ENCODE measurements at regions not wholly inside any gene's neighbourhood (a gene's known extent, or its start where the extent isn't known, plus 50 kb on each side); places are given as distances from the start of the nearest gene placed in this dataset.

- 73% methylated on average over 2 of the region's 2 CpGs; no CpG with 5 or more reads in 1 of the 2 donors for WGBS, 2 donors (ENCODE audit: low coverage in 1 of 2)
- Histone ChIP-seq H3K4me1 (no peaks in the 10 kb centered on the region), H3K36me3 (no peaks in the 10 kb centered on the region), H3K4me3 (no peak overlapping the region), H3K9me3 (no peaks in the 10 kb centered on the region), H3K27ac (no peak overlapping the region), H3K27me3 (no peaks in the 10 kb centered on the region)
- no peak for DNase-seq
- in situ Hi-C loops (cut with MboI; ENCODE audit: low pct_ligation_motif_present in 1 of 4, low pct_unique_long_range_greater_than_20kb in 1 of 4, low sequenced_read_pairs in 3 of 4) (no loop called here), intact Hi-C loops (cut with DNase I; ENCODE audit: low total_unique reads) (no loop called here)
- TF ChIP-seq POLR2AphosphoS5 (IDR thresholded peaks at IDR 0.05) (no peak), EP300 (IDR thresholded peaks at IDR 0.05; ENCODE audit: low read depth) (no peak), POLR2A (IDR thresholded peaks at IDR 0.05) (no peak)
- TF ChIP-seq, protein P1, sequence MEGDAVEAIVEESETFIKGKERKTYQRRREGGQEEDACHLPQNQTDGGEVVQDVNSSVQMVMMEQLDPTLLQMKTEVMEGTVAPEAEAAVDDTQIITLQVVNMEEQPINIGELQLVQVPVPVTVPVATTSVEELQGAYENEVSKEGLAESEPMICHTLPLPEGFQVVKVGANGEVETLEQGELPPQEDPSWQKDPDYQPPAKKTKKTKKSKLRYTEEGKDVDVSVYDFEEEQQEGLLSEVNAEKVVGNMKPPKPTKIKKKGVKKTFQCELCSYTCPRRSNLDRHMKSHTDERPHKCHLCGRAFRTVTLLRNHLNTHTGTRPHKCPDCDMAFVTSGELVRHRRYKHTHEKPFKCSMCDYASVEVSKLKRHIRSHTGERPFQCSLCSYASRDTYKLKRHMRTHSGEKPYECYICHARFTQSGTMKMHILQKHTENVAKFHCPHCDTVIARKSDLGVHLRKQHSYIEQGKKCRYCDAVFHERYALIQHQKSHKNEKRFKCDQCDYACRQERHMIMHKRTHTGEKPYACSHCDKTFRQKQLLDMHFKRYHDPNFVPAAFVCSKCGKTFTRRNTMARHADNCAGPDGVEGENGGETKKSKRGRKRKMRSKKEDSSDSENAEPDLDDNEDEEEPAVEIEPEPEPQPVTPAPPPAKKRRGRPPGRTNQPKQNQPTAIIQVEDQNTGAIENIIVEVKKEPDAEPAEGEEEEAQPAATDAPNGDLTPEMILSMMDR (IDR thresholded peaks at IDR 0.05) = no peak
Observed at GRCh38 chrX:23118163-23118562, 118.4 kb downstream of the DDX53 start.

- TF ChIP-seq EP300 (IDR thresholded peaks at IDR 0.05; ENCODE audit: low read depth) = no peak
- TF ChIP-seq POLR2AphosphoS5 (IDR thresholded peaks at IDR 0.05) = no peak
- TF ChIP-seq, protein P1 (IDR thresholded peaks at IDR 0.05) = no peak
- TF ChIP-seq POLR2A (IDR thresholded peaks at IDR 0.05) = no peak
- DNase-seq = no peak
- Histone ChIP-seq H3K4me1 (no peaks in the 10 kb centered on the region), H3K36me3 (no peaks in the 10 kb centered on the region), H3K9me3 (no peaks in the 10 kb centered on the region), H3K27ac (no peak overlapping the region), H3K4me3 (no peak overlapping the region), H3K27me3 (no peaks in the 10 kb centered on the region)
- WGBS, 2 donors (ENCODE audit: low coverage in 1 of 2) = 76 to 87% methylated on average over 4 to 6 of the region's 6 CpGs
- in situ Hi-C loops (cut with MboI; ENCODE audit: low pct_ligation_motif_present in 1 of 4, low pct_unique_long_range_greater_than_20kb in 1 of 4, low sequenced_read_pairs in 3 of 4) = no loop called here
- intact Hi-C loops (cut with DNase I; ENCODE audit: low total_unique reads) = no loop called here
Observed at GRCh38 chrX:23118890-23119527, 119.2 kb downstream of the DDX53 start.

DNA sequence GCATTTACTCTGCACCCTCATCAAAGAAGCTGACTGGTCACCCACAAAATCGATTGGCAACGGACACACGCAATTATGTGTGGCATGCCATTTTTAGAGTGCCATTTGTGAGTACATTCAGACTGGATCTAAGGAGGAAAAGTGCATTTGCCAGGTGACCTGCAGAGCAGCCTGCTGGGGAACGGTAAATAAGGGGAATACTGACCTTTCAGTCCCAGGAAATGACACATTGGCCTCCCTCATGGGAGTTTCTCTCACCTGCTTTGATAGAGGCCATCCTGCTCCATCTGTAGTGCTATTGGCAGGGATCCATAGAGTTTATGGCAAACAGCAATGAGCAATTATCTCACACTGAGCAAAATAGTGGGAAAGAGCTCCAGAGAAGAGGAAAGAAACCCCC, 127.8 kb downstream of the DDX53 start:
- H3K36me3 ChIP-seq = no peaks in the 10 kb centered on the region
- intact Hi-C loops (cut with DNase I; ENCODE audit: low total_unique reads) (no loop called here), in situ Hi-C loops (cut with MboI; ENCODE audit: low pct_ligation_motif_present in 1 of 4, low pct_unique_long_range_greater_than_20kb in 1 of 4, low sequenced_read_pairs in 3 of 4) (no loop called here)
- H3K9me3 ChIP-seq = no peaks in the 10 kb centered on the region
- no peaks in the 10 kb centered on the region for H3K4me1 ChIP-seq
- WGBS, 2 donors (ENCODE audit: low coverage in 1 of 2) = 76% methylated on average over 4 of the region's 4 CpGs; no CpG with 5 or more reads in 1 of the 2 donors
- TF ChIP-seq POLR2AphosphoS5 (IDR thresholded peaks at IDR 0.05) (no peak), POLR2A (IDR thresholded peaks at IDR 0.05) (no peak), EP300 (IDR thresholded peaks at IDR 0.05; ENCODE audit: low read depth) (no peak)
- TF ChIP-seq, protein P1 (IDR thresholded peaks at IDR 0.05) = no peak
- H3K27ac ChIP-seq = no peak overlapping the region
- H3K27me3 ChIP-seq = no peaks in the 10 kb centered on the region
- no peak for DNase-seq
- H3K4me3 ChIP-seq = no peak overlapping the region

DNA sequence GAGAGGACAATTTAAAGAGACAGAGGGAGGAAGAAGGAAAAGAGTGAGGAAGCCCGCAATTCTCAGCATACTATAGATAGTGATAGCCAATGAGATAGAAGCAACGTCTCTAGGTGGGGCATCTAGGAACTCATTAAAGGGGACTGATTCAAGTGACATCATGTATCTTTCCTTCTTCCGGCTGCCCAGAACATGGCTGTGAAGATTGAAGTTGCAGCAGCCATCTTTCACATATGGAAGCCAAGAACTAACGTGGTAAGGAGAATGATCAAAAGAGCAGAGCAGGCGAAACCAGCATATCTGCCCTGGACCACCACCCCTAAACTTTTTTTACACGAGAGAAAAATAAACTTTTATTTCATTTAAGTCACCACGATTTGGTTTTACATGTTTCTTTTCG, 133.8 kb downstream of the DDX53 start:
- WGBS, 2 donors (ENCODE audit: low coverage in 1 of 2) = 70 to 83% methylated on average over 4 to 8 of the region's 8 CpGs
- H3K4me3 ChIP-seq = no peak overlapping the region
- no peak for TF ChIP-seq POLR2A (IDR thresholded peaks at IDR 0.05)
- no peaks in the 10 kb centered on the region for H3K4me1 ChIP-seq
- no peaks in the 10 kb centered on the region for H3K36me3 ChIP-seq
- DNase-seq = no peak
- H3K27me3 ChIP-seq = no peaks in the 10 kb centered on the region
- no peak overlapping the region for H3K27ac ChIP-seq
- in situ Hi-C loops (cut with MboI; ENCODE audit: low pct_ligation_motif_present in 1 of 4, low pct_unique_long_range_greater_than_20kb in 1 of 4, low sequenced_read_pairs in 3 of 4) = no loop called here
- no peaks in the 10 kb centered on the region for H3K9me3 ChIP-seq
- intact Hi-C loops (cut with DNase I; ENCODE audit: low total_unique reads) = no loop called here

DNA sequence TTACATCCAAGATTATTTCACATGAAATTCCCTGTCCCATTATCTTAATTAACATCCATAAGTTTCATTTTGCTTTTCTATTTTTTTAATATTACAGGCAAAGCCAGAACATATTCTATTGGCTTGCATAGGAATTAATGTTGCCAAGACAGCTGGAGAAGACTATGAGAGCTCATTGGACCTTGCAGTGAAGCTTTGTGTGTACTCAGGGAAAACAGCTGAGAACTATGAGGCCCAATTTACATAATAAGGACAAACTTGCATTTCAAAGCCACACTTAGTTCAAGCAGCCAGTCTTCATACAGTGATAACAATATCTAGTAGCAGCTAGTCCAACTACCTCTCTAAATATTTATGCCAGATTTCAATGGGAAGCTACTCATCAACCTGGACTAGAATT, 134.4 kb downstream of the DDX53 start:
- H3K4me3 ChIP-seq = no peak overlapping the region
- TF ChIP-seq POLR2A (IDR thresholded peaks at IDR 0.05) (no peak), POLR2AphosphoS5 (IDR thresholded peaks at IDR 0.05) (no peak), EP300 (IDR thresholded peaks at IDR 0.05; ENCODE audit: low read depth) (no peak)
- TF ChIP-seq, protein P1 (IDR thresholded peaks at IDR 0.05) = no peak
- no peaks in the 10 kb centered on the region for H3K36me3 ChIP-seq
- no peaks in the 10 kb centered on the region for H3K9me3 ChIP-seq
- intact Hi-C loops (cut with DNase I; ENCODE audit: low total_unique reads) = no loop called here
- in situ Hi-C loops (cut with MboI; ENCODE audit: low pct_ligation_motif_present in 1 of 4, low pct_unique_long_range_greater_than_20kb in 1 of 4, low sequenced_read_pairs in 3 of 4) = no loop called here
- no peak for DNase-seq
- H3K27ac ChIP-seq = no peak overlapping the region
- no peaks in the 10 kb centered on the region for H3K4me1 ChIP-seq
- H3K27me3 ChIP-seq = no peaks in the 10 kb centered on the region
